Esophagus squamous epithelium (tissue), 5 donors: ENCODE measurements at regions not wholly inside any gene's neighbourhood (a gene's known extent, or its start where the extent isn't known, plus 50 kb on each side); places are given as distances from the start of the nearest gene placed in this dataset.

Source experiments
- DNase-seq: peaks from one replicate; lab custom pipeline; 2025; lab: John Stamatoyannopoulos, UW
- H3K27ac ChIP-seq, 4 donors: fragments of 200-600 bp; sonication (generic); one replicate each; pipeline ENCODE4 v1.5.1; 2016 to 2019; ENCODE audit warnings: mild to moderate bottlenecking in 1 of 4
- H3K27me3 ChIP-seq, 4 donors: fragments of 200-600 bp; sonication (generic); 1 replicate in 3 of 4; 2 replicates in 1 of 4; pipeline versions ENCODE4 v1.5.1 to v1.6.0; 2017 to 2021; ENCODE audit warnings: antibody characterized with exemption in 1 of 4
- H3K36me3 ChIP-seq, 3 donors: fragments of 200-600 bp; sonication (generic); one replicate each; pipeline ENCODE4 v1.5.1; 2016 to 2019
- H3K4me1 ChIP-seq, 3 donors: fragments of 200-600 bp; sonication (generic); one replicate each; pipeline ENCODE4 v1.5.1; 2017 to 2019
- H3K4me3 ChIP-seq, 4 donors: fragments of 200-600 bp; sonication (generic); 1 replicate in 3 of 4; 2 replicates in 1 of 4; pipeline ENCODE4 v1.5.1; 2016 to 2019; ENCODE audit warnings: mild to moderate bottlenecking in 2 of 4, moderate library complexity in 1 of 4
- H3K9me3 ChIP-seq, 3 donors: fragments of 200-600 bp; sonication (generic); one replicate each; pipeline ENCODE4 v1.5.1; 2016 to 2019
- POLR2A ChIP-seq, 4 donors: fragments of 450-650 bp; IDR thresholded peaks; one replicate each; pipeline ENCODE4 v1.6.1; 2017; ENCODE audit warnings: antibody characterized with exemption in 4 of 4, mild to moderate bottlenecking in 4 of 4, moderate library complexity in 3 of 4
- WGBS, 2 donors: methylation state at CpG; one replicate each; pipeline ENCODE4 v1.1.5; 2018; 5-methylcytosine and 5-hydroxymethylcytosine counted together
- intact Hi-C: fragments of 100-400 bp; cut with DNase I; formaldehyde crosslinking; loops from one replicate; pipeline ENCODE4 v1.15.0; 2022
- TF ChIP-seq, protein P1 (sequence below), 6 experiments: fragments of 450-650 bp in 4 of 6; fragments of 200-600 bp in 2 of 6; sonication (generic) in 2 of 6; IDR thresholded peaks; one replicate each; pipeline ENCODE4 v1.5.1; 2016 to 2019; ENCODE audit warnings: antibody characterized with exemption in 6 of 6, mild to moderate bottlenecking in 4 of 6, moderate library complexity in 4 of 6
- donor health status: DM: yes; HTN: yes; CAD: no.

DNA sequence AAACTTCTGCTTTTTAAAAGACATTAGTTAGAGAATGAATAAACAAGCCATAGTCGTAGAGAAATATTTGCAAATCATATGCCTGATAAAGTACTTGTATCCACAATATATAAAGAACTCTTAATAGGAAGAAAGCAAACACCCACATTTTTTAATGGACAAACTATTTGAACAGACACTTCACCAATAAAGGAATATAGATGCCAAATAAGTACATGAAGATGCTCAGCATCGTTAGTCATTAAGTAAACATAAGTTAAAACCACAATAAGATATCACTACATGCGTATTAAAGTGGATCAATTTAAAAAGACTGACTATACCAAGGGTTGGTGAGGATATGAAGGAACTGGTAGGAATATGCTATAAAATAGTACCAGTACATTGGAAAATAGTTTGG lies 142.3 kb upstream of the ZC3H11B start:
- Histone ChIP-seq H3K27ac (no peak overlapping the region), H3K9me3 (no peaks in the 10 kb centered on the region), H3K27me3 (peaks cover 0 to 4% (median 0%) of the 10 kb centered on the region in 4 donors), H3K4me3 (no peak overlapping the region), H3K36me3 (no peaks in the 10 kb centered on the region), H3K4me1 (no peaks in the 10 kb centered on the region)
- DNase-seq = no peak
- TF ChIP-seq POLR2A (IDR thresholded peaks at IDR 0.05) = no peak
- TF ChIP-seq, protein P1, sequence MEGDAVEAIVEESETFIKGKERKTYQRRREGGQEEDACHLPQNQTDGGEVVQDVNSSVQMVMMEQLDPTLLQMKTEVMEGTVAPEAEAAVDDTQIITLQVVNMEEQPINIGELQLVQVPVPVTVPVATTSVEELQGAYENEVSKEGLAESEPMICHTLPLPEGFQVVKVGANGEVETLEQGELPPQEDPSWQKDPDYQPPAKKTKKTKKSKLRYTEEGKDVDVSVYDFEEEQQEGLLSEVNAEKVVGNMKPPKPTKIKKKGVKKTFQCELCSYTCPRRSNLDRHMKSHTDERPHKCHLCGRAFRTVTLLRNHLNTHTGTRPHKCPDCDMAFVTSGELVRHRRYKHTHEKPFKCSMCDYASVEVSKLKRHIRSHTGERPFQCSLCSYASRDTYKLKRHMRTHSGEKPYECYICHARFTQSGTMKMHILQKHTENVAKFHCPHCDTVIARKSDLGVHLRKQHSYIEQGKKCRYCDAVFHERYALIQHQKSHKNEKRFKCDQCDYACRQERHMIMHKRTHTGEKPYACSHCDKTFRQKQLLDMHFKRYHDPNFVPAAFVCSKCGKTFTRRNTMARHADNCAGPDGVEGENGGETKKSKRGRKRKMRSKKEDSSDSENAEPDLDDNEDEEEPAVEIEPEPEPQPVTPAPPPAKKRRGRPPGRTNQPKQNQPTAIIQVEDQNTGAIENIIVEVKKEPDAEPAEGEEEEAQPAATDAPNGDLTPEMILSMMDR (IDR thresholded peaks at IDR 0.05) = no peak
- intact Hi-C loops = no loop called here
- WGBS, 2 donors = 66 to 74% methylated on average over 3 of the region's 3 CpGs

DNA sequence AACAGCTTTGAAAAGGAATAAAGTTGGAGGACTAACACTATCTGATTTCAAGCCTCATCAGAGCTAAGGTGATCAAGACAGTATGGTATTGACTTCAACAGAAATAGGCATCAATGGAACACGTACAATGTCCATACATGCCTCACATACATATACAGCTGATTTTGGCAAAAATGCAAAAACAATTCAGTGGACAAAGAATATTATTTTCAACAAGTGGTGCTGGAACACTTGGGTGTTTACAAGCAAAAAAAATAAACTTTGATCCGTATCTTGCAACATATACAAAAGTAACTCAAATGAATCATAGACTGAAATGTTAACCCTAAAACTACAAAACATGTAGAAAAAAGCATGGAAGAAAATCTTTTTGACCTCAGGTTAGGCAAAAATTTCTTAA lies 141.9 kb upstream of the ZC3H11B start:
- Histone ChIP-seq H3K36me3 (no peaks in the 10 kb centered on the region), H3K27me3 (peaks cover 0 to 4% (median 0%) of the 10 kb centered on the region in 4 donors), H3K27ac (no peak overlapping the region), H3K9me3 (no peaks in the 10 kb centered on the region), H3K4me1 (no peaks in the 10 kb centered on the region), H3K4me3 (no peak overlapping the region)
- DNase-seq = no peak
- WGBS, 2 donors = 46 to 54% methylated on average over 2 of the region's 2 CpGs
- intact Hi-C loops = no loop called here
- TF ChIP-seq, protein P1 (IDR thresholded peaks at IDR 0.05) = no peak
- no peak for TF ChIP-seq POLR2A (IDR thresholded peaks at IDR 0.05)

DNA sequence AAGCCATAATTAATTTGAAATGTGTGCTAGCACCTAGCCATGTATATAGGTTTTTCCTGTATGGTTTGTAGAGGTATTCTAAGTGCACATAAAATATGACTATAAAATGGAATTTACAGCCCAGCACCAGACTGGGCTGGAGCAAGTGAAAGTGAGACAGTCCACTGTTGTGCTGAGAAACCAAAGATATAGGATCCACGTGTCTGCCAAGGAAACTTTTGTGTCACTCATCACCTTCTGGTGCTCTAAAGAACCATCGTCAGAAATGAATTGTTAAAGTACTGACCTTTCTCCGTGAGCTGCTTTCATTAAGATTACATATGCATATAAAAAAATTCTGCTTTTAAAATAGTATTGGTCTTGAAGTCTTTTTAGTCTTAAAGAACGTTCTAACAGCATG lies 141.0 kb upstream of the ZC3H11B start:
- WGBS, 2 donors = 54 to 62% methylated on average over 4 of the region's 4 CpGs
- TF ChIP-seq, protein P1 (IDR thresholded peaks at IDR 0.05) = no peak
- TF ChIP-seq POLR2A (IDR thresholded peaks at IDR 0.05) = no peak
- Histone ChIP-seq H3K27ac (no peak overlapping the region), H3K36me3 (no peaks in the 10 kb centered on the region), H3K27me3 (peaks cover 0 to 4% (median 0%) of the 10 kb centered on the region in 4 donors), H3K4me3 (no peak overlapping the region), H3K9me3 (no peaks in the 10 kb centered on the region), H3K4me1 (no peaks in the 10 kb centered on the region)
- no peak for DNase-seq
- intact Hi-C loops = no loop called here

DNA sequence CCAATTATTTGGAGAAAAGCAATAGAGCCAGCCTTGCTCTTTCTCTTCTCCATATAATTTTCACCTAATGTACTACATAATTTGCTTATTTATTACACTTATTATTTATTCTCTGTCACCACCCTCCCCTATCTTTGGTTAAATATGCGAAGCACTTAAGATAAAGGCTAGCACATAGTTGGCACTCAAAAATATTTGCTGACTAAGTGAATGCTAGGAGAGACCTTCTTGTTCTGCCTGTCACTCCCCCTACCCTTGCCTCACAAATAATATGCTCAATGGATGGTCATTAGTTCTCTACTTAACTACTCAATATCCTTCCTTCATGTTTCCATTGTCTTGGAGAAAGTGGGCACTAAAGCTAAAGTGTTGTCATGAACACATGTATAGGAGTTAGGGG lies 139.7 kb upstream of the ZC3H11B start:
- Histone ChIP-seq H3K27me3 (no peaks in the 10 kb centered on the region), H3K4me3 (no peak overlapping the region), H3K36me3 (no peaks in the 10 kb centered on the region), H3K9me3 (no peaks in the 10 kb centered on the region), H3K27ac (no peak overlapping the region), H3K4me1 (no peaks in the 10 kb centered on the region)
- WGBS, 2 donors = 0 to 25% methylated on average over 1 of the region's 1 CpG
- DNase-seq = no peak
- intact Hi-C loops = no loop called here
- no peak for TF ChIP-seq POLR2A (IDR thresholded peaks at IDR 0.05)
- TF ChIP-seq, protein P1 (IDR thresholded peaks at IDR 0.05) = no peak

DNA sequence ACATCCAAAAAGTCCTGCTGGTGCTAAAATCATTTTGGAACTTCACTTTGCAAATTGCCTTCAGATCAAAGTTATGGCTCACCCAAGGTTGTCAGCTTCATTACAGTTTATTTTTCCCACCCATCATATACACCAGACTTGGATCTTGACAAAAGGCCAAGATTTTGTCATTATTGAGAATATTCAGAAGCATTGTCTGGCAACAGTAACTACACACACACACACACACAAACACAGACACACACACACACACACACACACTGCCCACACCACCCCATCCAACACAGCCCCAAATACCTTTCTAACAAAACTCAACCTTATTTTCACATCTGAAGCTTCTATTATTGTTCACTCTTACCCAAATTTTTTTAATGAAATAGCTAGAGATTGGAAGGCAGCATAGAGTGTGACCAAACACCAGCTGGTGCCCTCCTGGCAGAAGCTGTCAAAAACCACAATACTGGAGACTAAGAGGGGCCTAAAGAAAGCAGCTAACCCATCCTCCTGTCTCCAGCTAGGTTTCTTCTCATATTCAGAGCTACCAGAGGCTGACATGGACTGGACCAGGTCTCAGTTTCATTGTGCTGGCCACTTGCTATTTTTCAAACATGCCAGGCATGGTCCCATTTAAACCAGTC lies 139.1 kb upstream of the ZC3H11B start:
- intact Hi-C loops = no loop called here
- no peak overlapping the region for H3K27ac ChIP-seq
- H3K9me3 ChIP-seq = no peaks in the 10 kb centered on the region
- no peaks in the 10 kb centered on the region for H3K4me1 ChIP-seq
- no peaks in the 10 kb centered on the region for H3K36me3 ChIP-seq
- no peak for DNase-seq
- H3K27me3 ChIP-seq = no peaks in the 10 kb centered on the region
- TF ChIP-seq POLR2A (IDR thresholded peaks at IDR 0.05) = no peak
- TF ChIP-seq, protein P1 (IDR thresholded peaks at IDR 0.05) = no peak
- H3K4me3 ChIP-seq = no peak overlapping the region
